ENCODE measurements at regions not wholly inside any gene's neighbourhood (a gene's known extent, or its start where the extent isn't known, plus 50 kb on each side); places are given as distances from the start of the nearest gene placed in this dataset.
"Not testable (repeated sequence)": the region's sequence is repeated elsewhere in the genome, so short reads cannot be mapped to it uniquely, and the experiment has no call there.

- no peak for TF ChIP-seq CTCF (conservative IDR thresholded peaks at IDR 0.05; ENCODE audit: low read length)
- H3K4me3 ChIP-seq (ENCODE audit: low read length): no peak overlapping the region
- DNase-seq (ENCODE audit: low read depth): no peak
These were observed 447.1 kb upstream of the CNTNAP5 start for GRCh38 chr2:123578016-123578415.

DNA sequence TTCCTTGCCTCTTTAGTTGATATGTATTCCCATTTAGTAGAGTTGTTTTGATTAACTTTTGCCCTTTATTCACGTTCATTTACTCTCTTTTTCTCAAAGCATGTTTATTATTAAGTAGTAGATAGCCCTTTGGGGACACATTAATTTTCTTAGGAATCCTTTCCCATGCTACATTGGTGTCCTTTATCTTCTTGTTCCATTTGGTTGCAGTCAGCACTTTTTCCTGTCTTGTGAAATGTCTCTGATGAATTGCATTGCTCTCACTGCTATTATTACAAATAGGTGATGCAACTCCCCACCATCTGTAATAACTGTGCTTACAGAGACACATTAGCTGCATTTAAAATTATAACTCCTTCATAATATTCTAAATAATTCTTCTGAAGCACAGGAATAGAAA is 428.5 kb upstream of the CNTNAP5 start:
- TF ChIP-seq CTCF (conservative IDR thresholded peaks at IDR 0.05; ENCODE audit: low read length): no peak
- DNase-seq (ENCODE audit: low read depth): no peak
- no peak overlapping the region for H3K4me3 ChIP-seq (ENCODE audit: low read length)

DNA sequence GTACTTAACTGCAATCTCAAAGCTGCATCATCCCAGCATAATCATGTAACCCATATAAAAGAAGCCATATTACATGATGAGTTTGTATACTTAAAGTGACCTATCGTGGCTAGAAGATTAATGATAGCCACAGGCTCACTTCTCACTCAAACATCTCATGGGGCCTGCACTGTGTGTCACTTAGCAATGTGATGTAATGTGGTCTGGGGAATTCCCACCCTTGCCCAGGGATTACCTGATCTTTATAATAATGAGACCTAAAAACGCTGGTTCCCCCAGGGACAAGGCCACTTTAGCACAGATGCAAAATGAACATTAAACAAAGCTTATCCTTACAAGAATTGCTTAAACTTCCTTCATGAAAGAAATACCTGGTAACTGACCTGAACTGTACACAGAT is 427.1 kb upstream of the CNTNAP5 start:
- TF ChIP-seq CTCF (conservative IDR thresholded peaks at IDR 0.05; ENCODE audit: low read length): no peak
- H3K4me3 ChIP-seq (ENCODE audit: low read length): no peak overlapping the region
- no peak for DNase-seq (ENCODE audit: low read depth)

DNA sequence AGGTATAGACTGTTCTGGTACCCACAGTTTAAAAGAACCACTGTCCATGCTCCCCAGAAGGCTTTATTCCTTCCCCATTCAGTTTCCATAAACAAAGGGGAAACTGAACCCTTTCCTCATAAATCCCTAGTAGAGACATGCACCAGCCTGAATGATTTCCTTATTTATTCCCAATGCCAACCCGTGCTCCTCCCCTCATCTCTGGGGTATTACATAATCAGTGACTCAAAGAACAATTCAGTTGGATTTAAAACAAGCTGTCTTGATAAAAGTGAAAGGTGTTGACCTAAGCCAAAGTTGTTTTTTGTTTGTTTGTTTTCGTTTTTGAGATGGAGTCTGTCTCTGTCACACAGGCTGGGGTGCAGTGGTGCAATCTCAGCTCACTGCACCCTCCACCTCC is 418.5 kb upstream of the CNTNAP5 start:
- no peak for TF ChIP-seq CTCF (conservative IDR thresholded peaks at IDR 0.05; ENCODE audit: low read length)
- DNase-seq (ENCODE audit: low read depth): no peak
- H3K4me3 ChIP-seq (ENCODE audit: low read length): no peak overlapping the region

DNA sequence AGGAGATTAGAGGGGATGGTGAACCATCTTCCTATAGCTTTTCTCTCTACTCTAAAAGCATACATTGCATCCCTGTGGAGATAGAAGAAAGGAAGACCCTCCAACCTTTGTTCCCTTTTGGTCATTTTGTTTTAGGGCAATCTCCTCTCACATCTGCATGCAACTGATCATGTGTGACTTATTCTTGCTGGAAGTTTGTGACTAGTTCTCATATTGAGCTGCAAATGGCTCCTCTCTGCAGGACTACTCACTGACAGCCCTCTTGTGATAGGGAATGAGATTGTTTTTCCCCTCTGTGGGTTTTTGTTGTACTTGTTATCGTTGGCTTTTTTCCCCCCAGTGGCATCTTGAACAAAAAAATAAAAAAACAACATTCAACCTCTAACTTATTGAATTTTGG is 416.0 kb upstream of the CNTNAP5 start:
- no peak for TF ChIP-seq CTCF (conservative IDR thresholded peaks at IDR 0.05; ENCODE audit: low read length)

GRCh38 chr2:123614596-123614995 is 410.5 kb upstream of the CNTNAP5 start:
- DNase-seq (ENCODE audit: low read depth): no peak
- no peak for TF ChIP-seq CTCF (conservative IDR thresholded peaks at IDR 0.05; ENCODE audit: low read length)
- H3K4me3 ChIP-seq (ENCODE audit: low read length): no peak overlapping the region

More for the DNA sequence above, 416.0 kb upstream of the CNTNAP5 start:
- no peak overlapping the region for H3K4me3 ChIP-seq (ENCODE audit: low read length)
- no peak for DNase-seq (ENCODE audit: low read depth)

DNA sequence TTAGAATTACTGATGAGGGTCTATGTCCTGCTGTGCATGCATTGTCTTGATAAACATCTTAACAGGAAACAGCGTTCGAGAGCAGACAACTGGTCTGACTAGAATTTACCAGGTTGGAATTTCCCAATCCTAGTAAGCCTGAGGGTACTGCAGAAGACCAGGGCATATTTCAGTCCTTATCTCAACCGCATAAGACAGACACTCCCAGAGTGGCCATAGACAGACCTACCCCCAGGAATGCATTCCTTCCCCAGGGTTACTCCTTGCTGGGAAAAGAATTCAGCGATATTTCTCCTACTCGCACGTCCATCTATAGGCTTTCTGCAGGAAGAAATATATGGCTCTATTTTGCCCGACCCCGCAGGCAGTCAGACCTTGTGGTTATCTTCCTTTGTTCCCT is 406.4 kb upstream of the CNTNAP5 start:
- DNase-seq (ENCODE audit: low read depth); H3K4me3 ChIP-seq (ENCODE audit: low read length): not testable (repeated sequence)

GRCh38 chr2:123624816-123625215 is 400.3 kb upstream of the CNTNAP5 start:
- TF ChIP-seq CTCF (conservative IDR thresholded peaks at IDR 0.05; ENCODE audit: low read length): no peak
- no peak overlapping the region for H3K4me3 ChIP-seq (ENCODE audit: low read length)
- no peak for DNase-seq (ENCODE audit: low read depth)
